ENCODE measurements at regions not wholly inside any gene's neighbourhood (a gene's known extent, or its start where the extent isn't known, plus 50 kb on each side); places are given as distances from the start of the nearest gene placed in this dataset.

- no peaks in the 10 kb centered on the region for H3K36me3 ChIP-seq (ENCODE audit: control insufficient read depth in 2 of 4, insufficient read depth in 4 of 4, low read length in 3 of 4)
- no peak overlapping the region for H2AK5ac ChIP-seq (ENCODE audit: low read depth, low read length)
- no peak overlapping the region for H3K27ac ChIP-seq (ENCODE audit: low read depth, low read length)
- H2BK120ac ChIP-seq (replicated peaks; ENCODE audit: low read depth, low read length), result no peak overlapping the region
- H2BK20ac ChIP-seq (ENCODE audit: low read length), result no peak overlapping the region
- WGBS, 2 experiments (ENCODE audit: extremely low coverage in 1 of 2, insufficient coverage in 1 of 2, insufficient read length in 1 of 2, insufficient replicate concordance in 2 of 2, low coverage in 1 of 2, low lambda C conversion rate in 2 of 2, missing lambda C conversion rate in 1 of 2), result 93% methylated on average over 1 of the region's 1 CpG; no CpG with 5 or more reads in 1 of the 2 experiments
- H3K4me3 ChIP-seq (ENCODE audit: extremely low read depth in 1 of 4, insufficient read depth in 2 of 4, low read depth in 3 of 4, low read length in 4 of 4), result no peak overlapping the region
- no peak for TF ChIP-seq SP2 (IDR thresholded peaks at IDR 0.05; ENCODE audit: low read length)
- no peak for TF ChIP-seq POLR2AphosphoS5 (IDR thresholded peaks at IDR 0.05; ENCODE audit: low read depth, low read length)
- H3K56ac ChIP-seq (replicated peaks; ENCODE audit: insufficient read length, low read depth, low read length), result no peak overlapping the region
- ChIA-PET CTCF (ENCODE audit: partially characterized antibody) (interaction anchor here (0.6 kb wide), 1 partner anchor 9 kb away, joined by 3 read pairs; no protein-coding TSS in a partner anchor), POLR2A (ENCODE audit: partially characterized antibody) (no interaction called here)
- no peak overlapping the region for H2BK12ac ChIP-seq (ENCODE audit: low read depth, low read length)
- H3K14ac ChIP-seq (ENCODE audit: insufficient read length), result no peak overlapping the region
- no peak overlapping the region for H3K18ac ChIP-seq (ENCODE audit: extremely low read depth, low read length)
- H3K9me3 ChIP-seq (ENCODE audit: insufficient read depth in 2 of 2, low read depth in 1 of 2, low read length in 1 of 2), result no peaks in the 10 kb centered on the region
- no peak overlapping the region for H4K8ac ChIP-seq (ENCODE audit: extremely low read depth, insufficient read depth, low read length)
- H4K91ac ChIP-seq (replicated peaks; ENCODE audit: insufficient read length, low read length), result no peak overlapping the region
- DNase-seq (ENCODE audit: low read depth in 1 of 2, low spot score in 2 of 2) (no peak), FAIRE-seq (no peak)
- H3K79me1 ChIP-seq (ENCODE audit: low read depth, low read length), result no peaks in the 10 kb centered on the region
- no peak overlapping the region for H2AFZ ChIP-seq (ENCODE audit: low read length)
- no peak overlapping the region for H2BK5ac ChIP-seq (ENCODE audit: low read depth, low read length)
- no peak overlapping the region for H3K4ac ChIP-seq (replicated peaks; ENCODE audit: insufficient read length, low read depth, low read length)
- no peaks in the 10 kb centered on the region for H3K79me2 ChIP-seq (ENCODE audit: control insufficient read depth in 1 of 2, insufficient read depth in 2 of 2, low read length in 2 of 2)
- no peak overlapping the region for H4K5ac ChIP-seq (ENCODE audit: insufficient read length, low read depth, low read length)
- no peaks in the 10 kb centered on the region for H3K4me1 ChIP-seq (replicated peaks in 1 of 4; ENCODE audit: control insufficient read depth in 3 of 4, insufficient read depth in 4 of 4, low read length in 3 of 4)
- H3K9ac ChIP-seq (replicated peaks in 1 of 4; ENCODE audit: extremely low read depth in 1 of 4, low read depth in 3 of 4, low read length in 3 of 4), result no peak overlapping the region
- H3K23me2 ChIP-seq (ENCODE audit: low read depth, low read length), result no peaks in the 10 kb centered on the region
- no peaks in the 10 kb centered on the region for H3K27me3 ChIP-seq (replicated peaks in 1 of 4; ENCODE audit: control insufficient read depth in 3 of 4, extremely low read depth in 1 of 4, insufficient read depth in 3 of 4, low read length in 3 of 4)
- no peak overlapping the region for H3K23ac ChIP-seq (ENCODE audit: insufficient read length)
- H4K20me1 ChIP-seq (replicated peaks in 1 of 2; ENCODE audit: control insufficient read depth in 1 of 2, insufficient read depth in 2 of 2, low read length in 2 of 2), result no peaks in the 10 kb centered on the region
- no peak overlapping the region for H2BK15ac ChIP-seq (ENCODE audit: low read length)
- H3K4me2 ChIP-seq (ENCODE audit: insufficient read depth in 1 of 2, low read depth in 2 of 2, low read length in 2 of 2), result no peak overlapping the region
These were observed 508.8 kb downstream of the DSC3 start for GRCh38 chr18:30533716-30534115.
